K562 (cell line): ENCODE measurements at regions not wholly inside any gene's neighbourhood (a gene's known extent, or its start where the extent isn't known, plus 50 kb on each side); places are given as distances from the start of the nearest gene placed in this dataset.

Source experiments
- CBX5 ChIP-seq: IDR thresholded peaks from 2 replicates; pipeline ENCODE4 v1.6.1; 2014; ENCODE audit warnings: low read depth, borderline replicate concordance
- NCOR1 ChIP-seq: fragments of 450-650 bp; IDR thresholded peaks from 2 replicates; pipeline ENCODE4 v1.6.1; 2016; ENCODE audit warnings: mild to moderate bottlenecking, moderate library complexity
- PBX2 ChIP-seq, 2 experiments: IDR thresholded peaks in 1 of 2; conservative IDR thresholded peaks in 1 of 2; 2 replicates each; pipeline ENCODE4 v1.6.1; 2016; ENCODE audit warnings: low read depth in 2 of 2, mild to moderate bottlenecking in 1 of 2, missing compliant biosample characterization in 1 of 2, missing genetic modification characterization in 1 of 2, moderate library complexity in 1 of 2
- POLR2AphosphoS5 ChIP-seq: IDR thresholded peaks from 2 replicates; pipeline ENCODE4 v1.6.1; 2011; ENCODE audit warnings: mild to moderate bottlenecking, low read depth, low read length, moderate library complexity; ENCODE audit not compliant: control insufficient read depth, insufficient read depth
- PTTG1 ChIP-seq: fragments of 450-650 bp; IDR thresholded peaks from 2 replicates; pipeline ENCODE4 v1.6.1; 2016; ENCODE audit warnings: low read depth, mild to moderate bottlenecking, missing genetic modification characterization, missing compliant biosample characterization
- REST ChIP-seq, 2 experiments: fragments of 450-650 bp; formaldehyde crosslinking in 1 of 2; IDR thresholded peaks; 2 replicates each; pipeline versions ENCODE4 v1.4.0 to v1.6.1; 2014 to 2020; ENCODE audit warnings: mild to moderate bottlenecking in 2 of 2, borderline replicate concordance in 1 of 2, low read depth in 1 of 2
- SIN3B ChIP-seq: fragments of 450-650 bp; IDR thresholded peaks from 2 replicates; pipeline ENCODE4 v1.6.1; 2017; ENCODE audit warnings: low read depth, mild to moderate bottlenecking, moderate library complexity
- SMARCA5 ChIP-seq: fragments of 450-650 bp; IDR thresholded peaks from 2 replicates; pipeline ENCODE4 v1.6.1; 2016
- TRIM28 ChIP-seq: fragments of 450-650 bp; IDR thresholded peaks from 2 replicates; pipeline ENCODE4 v1.6.1; 2017
- UBTF ChIP-seq, 2 experiments: IDR thresholded peaks; 2 replicates each; pipeline ENCODE4 v1.6.1; 2012; ENCODE audit warnings: improper control_type of control experiment in 2 of 2, low read depth in 2 of 2, low read length in 2 of 2, borderline replicate concordance in 1 of 2
- ZBED1 ChIP-seq: IDR thresholded peaks from 2 replicates; pipeline ENCODE4 v1.6.1; 2014
- ZNF133 ChIP-seq: fragments of 250-450 bp; sonication (Bioruptor Pico); IDR thresholded peaks from 2 replicates; pipeline ENCODE4 v1.4.0; 2020; ENCODE audit warnings: mild to moderate bottlenecking
- ZNF239 ChIP-seq: fragments of 250-450 bp; sonication (Bioruptor Pico); IDR thresholded peaks from 2 replicates; pipeline ENCODE4 v1.4.0; 2020; ENCODE audit warnings: mild to moderate bottlenecking
- ZNF282 ChIP-seq: sonication (generic); formaldehyde crosslinking; IDR thresholded peaks from 2 replicates; pipeline ENCODE4 v1.8.1; 2023; ENCODE audit warnings: missing genetic modification reagents
- TF ChIP-seq, protein P1 (sequence below): fragments of 250-450 bp; sonication (Bioruptor Pico); IDR thresholded peaks from 2 replicates; pipeline ENCODE4 v1.8.0; 2021; ENCODE audit warnings: moderate library complexity, mild to moderate bottlenecking, inconsistent platforms

DNA sequence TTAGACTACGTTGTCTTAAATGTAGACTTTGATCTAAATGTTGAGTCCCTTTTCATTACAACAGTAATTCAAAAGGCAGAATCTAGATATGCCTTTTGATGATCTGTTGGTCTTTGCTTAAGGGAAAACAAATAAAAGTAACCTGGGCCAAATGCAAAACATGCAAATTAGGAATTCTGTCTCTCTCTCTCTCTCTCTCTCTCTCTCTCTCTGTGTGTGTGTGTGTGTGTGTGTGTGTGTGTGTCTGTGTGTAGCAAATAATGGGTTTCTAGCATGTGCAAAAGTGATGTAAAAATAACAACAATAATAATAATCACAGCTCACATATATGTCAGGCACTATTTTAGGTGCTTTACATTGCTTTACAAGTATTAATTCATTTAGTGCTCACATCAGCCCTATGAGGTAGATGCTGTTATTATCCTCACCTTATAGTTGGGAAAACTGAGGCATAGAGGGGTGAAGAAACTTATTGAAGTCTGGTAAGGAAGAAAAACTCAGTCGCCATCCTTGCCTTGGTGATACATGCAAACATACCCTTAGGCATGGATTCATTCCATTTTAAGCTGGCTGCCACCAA lies 160.3 kb upstream of the ZNF217 start (continued):
- TF ChIP-seq ZNF282 = no peak
- no peak for TF ChIP-seq ZNF239 (CRISPR knock-in tag)
- peak; percentile 68; the same call in 1 of the 2 replicates for TF ChIP-seq SMARCA5
- TF ChIP-seq TRIM28 = peak; percentile 51; the same call in 1 of the 2 replicates
- TF ChIP-seq PTTG1 = no peak
- TF ChIP-seq REST (IDR thresholded peaks at IDR 0.05; ENCODE audit: borderline replicate concordance) = no peak
- no peak for TF ChIP-seq REST (CRISPR knock-in tag; IDR thresholded peaks at IDR 0.05; ENCODE audit: low read depth)
- TF ChIP-seq ZNF133 (CRISPR knock-in tag) = no peak
- no peak for TF ChIP-seq ZBED1
- no peak for TF ChIP-seq PBX2 (CRISPR knock-in tag; IDR thresholded peaks at IDR 0.05; ENCODE audit: low read depth)
- peak; percentile 35 for TF ChIP-seq PBX2 (tag; conservative IDR thresholded peaks at IDR 0.05; ENCODE audit: low read depth)
- TF ChIP-seq CBX5 = no peak
- TF ChIP-seq, protein P1, sequence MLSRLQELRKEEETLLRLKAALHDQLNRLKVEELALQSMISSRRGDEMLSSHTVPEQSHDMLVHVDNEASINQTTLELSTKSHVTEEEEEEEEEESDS (CRISPR knock-in tag) = peak; percentile 61
- TF ChIP-seq SIN3B = no peak
- no peak for TF ChIP-seq UBTF (IDR thresholded peaks at IDR 0.05; ENCODE audit: borderline replicate concordance in 1 of 2, low read depth in 2 of 2, low read length in 2 of 2)
- TF ChIP-seq NCOR1 = peak; percentile 61
- no peak for TF ChIP-seq POLR2AphosphoS5
